Hepatic stellate cell (primary cell): ENCODE measurements at regions not wholly inside any gene's neighbourhood (a gene's known extent, or its start where the extent isn't known, plus 50 kb on each side); places are given as distances from the start of the nearest gene placed in this dataset.

ENCODE experiments used
- DNase-seq: peaks from one replicate; pipeline ENCODE4 v3.0.0; 2011; ENCODE audit warnings: low spot score

GRCh38 chr2:107313316-107313715, 427.3 kb upstream of the ST6GAL2 start:
- DNase-seq: no peak

GRCh38 chr2:107320881-107321280, 434.9 kb upstream of the ST6GAL2 start:
- DNase-seq: no peak

GRCh38 chr2:107322416-107322815, 436.4 kb upstream of the ST6GAL2 start:
- no peak for DNase-seq

GRCh38 chr2:107323946-107324565, 438.1 kb upstream of the ST6GAL2 start:
- no peak for DNase-seq

GRCh38 chr2:107325981-107326786, 440.2 kb upstream of the ST6GAL2 start:
- no peak for DNase-seq

- DNase-seq: no peak
These were observed 448.3 kb upstream of the ST6GAL2 start for GRCh38 chr2:107334306-107334705.

- DNase-seq: no peak
These were observed 450.6 kb upstream of the ST6GAL2 start for GRCh38 chr2:107336526-107336925.

GRCh38 chr2:107337209-107337898, 451.4 kb upstream of the ST6GAL2 start:
- DNase-seq: peak; percentile 2

GRCh38 chr2:107338059-107338458, 452.1 kb upstream of the ST6GAL2 start:
- DNase-seq: no peak

- no peak for DNase-seq
These were observed 452.6 kb upstream of the ST6GAL2 start for GRCh38 chr2:107338571-107338970.

- no peak for DNase-seq
These were observed 455.0 kb upstream of the ST6GAL2 start for GRCh38 chr2:107340955-107341354.

GRCh38 chr2:107349329-107349728, 463.4 kb upstream of the ST6GAL2 start:
- DNase-seq: no peak

GRCh38 chr2:107354175-107354574, 468.2 kb upstream of the ST6GAL2 start:
- DNase-seq: no peak

GRCh38 chr2:107358362-107358761, 468.3 kb upstream of the RGPD4 start:
- DNase-seq: no peak

GRCh38 chr2:107359021-107359420, 467.7 kb upstream of the RGPD4 start:
- no peak for DNase-seq

- DNase-seq: no peak
These were observed 464.8 kb upstream of the RGPD4 start for GRCh38 chr2:107361751-107362381.

GRCh38 chr2:107362993-107363392, 463.7 kb upstream of the RGPD4 start:
- no peak for DNase-seq

- no peak for DNase-seq
These were observed 462.9 kb upstream of the RGPD4 start for GRCh38 chr2:107363806-107364205.

GRCh38 chr2:107364361-107364950, 462.2 kb upstream of the RGPD4 start:
- no peak for DNase-seq

GRCh38 chr2:107374249-107374648, 452.4 kb upstream of the RGPD4 start:
- no peak for DNase-seq

GRCh38 chr2:107376909-107377308, 449.8 kb upstream of the RGPD4 start:
- DNase-seq: no peak

GRCh38 chr2:107380912-107381311, 445.8 kb upstream of the RGPD4 start:
- no peak for DNase-seq
